NB4 (cell line): ENCODE measurements at regions not wholly inside any gene's neighbourhood (a gene's known extent, or its start where the extent isn't known, plus 50 kb on each side); places are given as distances from the start of the nearest gene placed in this dataset.
A peak's percentile ranks its signal among the peaks of the same experiment; 100 is the strongest.
"Not testable (repeated sequence)": the region's sequence is repeated elsewhere in the genome, so short reads cannot be mapped to it uniquely, and the experiment has no call there.

Experiments
- DNase-seq: peaks from one replicate; pipeline ENCODE4 v3.0.0; 2010; ENCODE audit warnings: low read depth
- H3K4me3 ChIP-seq: one replicate; pipeline ENCODE4 v1.5.1; 2011; ENCODE audit warnings: mild to moderate bottlenecking, low read depth, low read length, moderate library complexity
- MYC ChIP-seq: IDR thresholded peaks from 2 replicates; pipeline ENCODE4 v1.6.1; 2011; ENCODE audit warnings: low read depth, low read length
- POLR2A ChIP-seq: IDR thresholded peaks from 2 replicates; pipeline ENCODE4 v1.6.1; 2011; ENCODE audit warnings: mild to moderate bottlenecking; ENCODE audit not compliant: insufficient read length; ENCODE audit errors: extremely low read depth
- TF ChIP-seq, protein P1 (sequence below): IDR thresholded peaks from 2 replicates; pipeline ENCODE4 v1.6.1; 2011; ENCODE audit warnings: low read depth, low read length
- TF ChIP-seq, protein P2 (sequence below): IDR thresholded peaks from one replicate; pipeline ENCODE4 v1.5.1; 2012; ENCODE audit warnings: low read depth, low read length

DNA sequence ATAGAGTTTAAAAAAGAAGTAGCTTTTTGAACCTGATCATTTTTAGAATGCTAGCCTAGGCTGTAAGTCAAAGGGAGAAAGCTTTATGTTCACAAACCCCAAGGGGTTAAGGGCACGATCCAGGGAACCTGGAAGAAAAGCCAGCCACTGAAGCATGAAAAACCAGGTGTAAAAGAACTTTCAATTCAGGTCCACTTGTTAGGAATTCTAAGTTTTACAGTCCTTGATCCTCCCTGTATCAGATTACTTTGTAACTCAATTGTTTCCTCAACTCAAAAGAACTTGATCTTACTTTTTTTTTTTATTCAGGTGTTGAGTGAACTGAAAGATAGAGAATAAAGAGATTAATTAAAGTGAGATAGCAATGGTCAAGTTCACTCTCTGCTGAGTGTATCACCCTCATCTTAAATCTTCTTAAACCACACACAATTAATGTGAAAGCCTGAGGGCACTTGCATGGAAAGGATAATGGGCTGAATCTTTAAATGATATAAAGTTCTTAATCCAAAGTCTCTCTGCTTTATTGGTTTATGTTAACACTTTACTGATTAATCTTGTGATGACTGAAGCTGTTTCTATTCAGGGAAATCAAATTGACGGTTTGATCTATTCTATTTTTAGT, 672.2 kb upstream of the LRRN3 start:
- TF ChIP-seq, protein P1, sequence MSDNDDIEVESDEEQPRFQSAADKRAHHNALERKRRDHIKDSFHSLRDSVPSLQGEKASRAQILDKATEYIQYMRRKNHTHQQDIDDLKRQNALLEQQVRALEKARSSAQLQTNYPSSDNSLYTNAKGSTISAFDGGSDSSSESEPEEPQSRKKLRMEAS = no peak
- TF ChIP-seq POLR2A = no peak
- no peak for TF ChIP-seq MYC
- TF ChIP-seq, protein P2, sequence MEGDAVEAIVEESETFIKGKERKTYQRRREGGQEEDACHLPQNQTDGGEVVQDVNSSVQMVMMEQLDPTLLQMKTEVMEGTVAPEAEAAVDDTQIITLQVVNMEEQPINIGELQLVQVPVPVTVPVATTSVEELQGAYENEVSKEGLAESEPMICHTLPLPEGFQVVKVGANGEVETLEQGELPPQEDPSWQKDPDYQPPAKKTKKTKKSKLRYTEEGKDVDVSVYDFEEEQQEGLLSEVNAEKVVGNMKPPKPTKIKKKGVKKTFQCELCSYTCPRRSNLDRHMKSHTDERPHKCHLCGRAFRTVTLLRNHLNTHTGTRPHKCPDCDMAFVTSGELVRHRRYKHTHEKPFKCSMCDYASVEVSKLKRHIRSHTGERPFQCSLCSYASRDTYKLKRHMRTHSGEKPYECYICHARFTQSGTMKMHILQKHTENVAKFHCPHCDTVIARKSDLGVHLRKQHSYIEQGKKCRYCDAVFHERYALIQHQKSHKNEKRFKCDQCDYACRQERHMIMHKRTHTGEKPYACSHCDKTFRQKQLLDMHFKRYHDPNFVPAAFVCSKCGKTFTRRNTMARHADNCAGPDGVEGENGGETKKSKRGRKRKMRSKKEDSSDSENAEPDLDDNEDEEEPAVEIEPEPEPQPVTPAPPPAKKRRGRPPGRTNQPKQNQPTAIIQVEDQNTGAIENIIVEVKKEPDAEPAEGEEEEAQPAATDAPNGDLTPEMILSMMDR = no peak
- no peak overlapping the region for H3K4me3 ChIP-seq
- no peak for DNase-seq

DNA sequence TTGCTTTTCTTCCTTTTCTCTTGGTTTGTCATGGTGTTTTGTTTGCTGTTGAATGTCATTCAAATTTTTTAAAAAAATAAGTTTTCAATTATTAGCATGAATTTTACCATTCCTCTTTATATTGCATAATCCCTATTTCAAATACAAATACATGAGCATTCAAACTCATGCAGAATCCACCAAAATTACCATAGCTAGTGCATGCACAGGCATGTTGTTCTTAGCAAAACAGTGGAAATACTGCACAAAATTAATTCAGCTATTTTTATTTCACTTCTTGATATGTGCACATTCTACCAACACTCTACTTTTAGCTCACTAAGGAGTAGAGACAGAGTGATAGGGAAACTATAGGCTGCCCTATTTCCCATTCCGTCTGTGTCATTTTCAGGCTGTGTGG, 670.1 kb upstream of the LRRN3 start:
- DNase-seq = no peak
- TF ChIP-seq POLR2A (no peak), MYC (no peak)
- TF ChIP-seq, protein P2 = no peak
- TF ChIP-seq, protein P1 = no peak

DNA sequence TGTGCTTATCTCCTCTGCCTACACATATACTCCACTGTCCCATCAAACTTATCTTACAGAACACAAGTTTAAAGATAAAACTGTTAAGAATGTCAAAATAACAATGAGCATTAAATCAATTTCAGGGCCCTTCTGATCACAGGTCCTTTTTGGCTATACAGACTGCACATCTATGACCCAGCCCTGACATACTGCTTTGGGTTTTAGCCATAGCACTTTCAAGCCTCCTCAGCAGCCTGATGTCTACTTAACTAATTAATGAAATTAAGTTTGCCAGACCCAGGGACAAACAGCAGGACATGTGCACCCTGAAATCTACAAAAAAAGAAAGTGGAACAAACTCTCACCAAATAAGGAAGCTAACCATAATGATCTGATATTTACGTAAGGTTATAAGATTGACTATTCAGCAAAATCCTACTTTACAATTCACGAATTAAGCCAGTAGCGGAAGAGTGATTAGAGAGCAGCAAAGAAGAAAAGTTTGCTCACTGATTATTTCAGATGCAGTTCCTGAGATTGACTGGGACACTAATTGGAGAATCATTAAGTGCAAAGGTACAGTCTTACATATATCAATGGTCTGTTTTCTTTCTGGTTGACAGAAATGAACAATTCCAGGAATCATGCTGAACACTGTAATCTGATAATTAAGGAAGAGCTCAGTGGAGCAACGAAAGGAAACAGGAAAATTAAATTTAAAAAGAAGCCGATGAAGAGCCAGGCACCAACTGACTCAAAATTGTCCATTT, 669.3 kb upstream of the LRRN3 start:
- no peak for DNase-seq
- no peak overlapping the region for H3K4me3 ChIP-seq
- TF ChIP-seq MYC = no peak
- TF ChIP-seq, protein P1 = no peak
- TF ChIP-seq POLR2A = no peak
- TF ChIP-seq, protein P2 = no peak

More for the DNA sequence above, 670.1 kb upstream of the LRRN3 start:
- H3K4me3 ChIP-seq = no peak overlapping the region

DNA sequence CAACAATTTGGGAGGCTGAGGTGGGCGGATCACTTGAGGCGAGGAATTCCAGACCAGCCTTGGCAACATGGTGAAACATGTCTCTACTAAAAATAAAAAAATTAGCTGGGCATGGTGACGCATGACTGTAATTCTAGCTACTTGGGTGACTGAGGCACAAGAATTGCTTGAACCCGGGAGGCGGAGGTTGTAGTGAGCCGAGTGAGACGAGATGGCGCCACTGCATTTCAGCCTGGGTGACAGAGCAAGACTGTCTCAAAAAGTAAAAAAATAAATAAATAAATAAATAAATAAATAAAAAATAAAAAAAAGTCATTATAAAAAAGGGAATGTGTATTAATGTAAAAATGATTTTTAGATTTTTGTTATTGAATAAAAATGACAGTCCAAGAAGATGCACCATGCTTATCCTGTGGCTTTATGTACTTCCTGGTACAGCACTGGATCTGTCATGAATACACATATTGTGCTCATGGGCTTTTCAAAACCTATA, 658.8 kb upstream of the LRRN3 start:
- no peak overlapping the region for H3K4me3 ChIP-seq
- no peak for TF ChIP-seq MYC
- TF ChIP-seq POLR2A = no peak
- TF ChIP-seq, protein P2 = no peak
- TF ChIP-seq, protein P1 = no peak
- DNase-seq = no peak

DNA sequence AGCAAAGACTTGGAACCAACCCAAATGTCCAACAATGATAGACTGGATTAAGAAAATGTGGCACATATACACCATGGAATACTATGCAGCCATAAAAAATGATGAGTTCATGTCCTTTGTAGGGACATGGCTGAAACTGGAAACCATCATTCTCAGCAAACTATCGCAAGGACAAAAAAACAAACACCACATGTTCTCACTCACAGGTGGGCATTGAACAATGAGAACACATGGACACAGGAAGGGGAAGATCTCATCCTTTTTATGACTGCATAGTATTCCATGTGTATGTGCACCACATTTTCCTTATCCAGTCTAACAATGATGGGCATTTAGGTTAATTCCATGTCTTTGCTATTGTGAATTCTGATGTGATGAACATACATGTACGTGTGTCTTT, 652.0 kb upstream of the LRRN3 start:
- not testable (repeated sequence) for DNase-seq, H3K4me3 ChIP-seq

DNA sequence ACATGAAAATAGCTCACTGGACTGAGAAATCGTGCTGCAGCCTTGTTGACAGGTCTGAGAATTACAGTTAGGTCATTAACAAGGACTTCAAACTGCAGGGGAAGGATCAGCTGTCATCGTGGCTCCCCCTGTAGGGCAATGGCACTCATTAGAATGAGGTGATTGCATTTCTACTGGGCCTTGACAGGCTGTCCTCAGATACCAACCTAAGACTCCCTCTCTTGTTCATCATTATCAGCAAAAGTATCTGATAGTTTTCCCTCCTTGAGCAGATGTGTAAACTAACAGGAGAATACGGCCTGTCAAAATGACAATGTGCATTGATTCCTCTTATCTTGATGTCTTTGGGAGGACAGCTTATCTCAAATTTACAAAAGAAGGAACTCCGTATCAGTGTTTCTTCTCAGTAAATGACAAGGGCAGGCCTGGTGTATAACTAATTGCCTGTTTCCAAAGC, 648.5 kb upstream of the LRRN3 start:
- DNase-seq = peak; percentile 67
- H3K4me3 ChIP-seq = no peak overlapping the region
- TF ChIP-seq POLR2A (no peak), MYC (no peak)
- TF ChIP-seq, protein P1 = 0 out of 2 replicates have a peak, but pooled peaks have one; percentile 24
- TF ChIP-seq, protein P2 = peak; percentile 77
